ENCODE measurements at regions not wholly inside any gene's neighbourhood (a gene's known extent, or its start where the extent isn't known, plus 50 kb on each side); places are given as distances from the start of the nearest gene placed in this dataset.

DNA sequence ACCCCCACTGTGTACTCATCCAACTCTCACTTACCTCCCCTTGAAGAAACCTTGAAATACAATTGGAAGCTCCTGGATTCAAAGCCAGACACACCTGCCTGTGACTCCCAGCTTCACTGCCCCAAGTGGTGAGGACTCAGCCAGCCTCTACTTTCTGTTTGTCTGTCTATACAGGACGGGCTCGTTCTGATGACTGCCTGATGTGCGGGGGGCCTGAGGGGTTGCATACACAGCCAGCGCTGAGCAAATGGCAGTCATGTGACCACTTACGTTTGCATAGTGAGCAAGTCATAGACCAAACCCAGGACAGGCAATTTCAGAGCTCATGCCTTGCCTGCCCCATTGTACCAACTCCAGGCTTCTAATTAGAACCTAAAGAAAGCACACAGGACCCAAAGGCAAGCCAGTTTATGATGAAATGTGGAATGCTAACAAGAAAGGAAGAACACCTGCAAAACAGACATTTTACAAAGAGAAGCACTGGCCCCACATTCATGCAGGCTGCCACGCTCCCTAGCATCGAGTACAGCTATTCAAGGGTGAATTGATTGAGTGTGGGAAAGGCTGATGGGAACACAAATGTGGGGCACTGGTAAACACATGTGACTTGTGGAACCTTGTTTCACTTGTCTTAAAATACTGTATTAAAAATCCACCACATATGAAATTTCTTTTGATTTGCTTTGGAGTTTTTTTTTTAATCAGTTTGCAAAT, 137.8 kb downstream of the LNPK start:
- Histone ChIP-seq H3K4me1 (ENCODE audit: control insufficient read depth, extremely low read depth, insufficient read depth, low read length) (no peaks in the 10 kb centered on the region), H3K79me2 (ENCODE audit: control insufficient read depth, insufficient read depth, low read length) (no peaks in the 10 kb centered on the region), H3K27ac (ENCODE audit: insufficient read depth, low read depth, low read length) (no peak overlapping the region), H3K4me3 (replicated peaks in 1 of 3; ENCODE audit: insufficient read depth in 1 of 3, low read depth in 1 of 3, low read length in 3 of 3) (no peak overlapping the region), H3K27me3 (ENCODE audit: control insufficient read depth in 2 of 2, insufficient read depth in 2 of 2, low read length in 2 of 2) (no peaks in the 10 kb centered on the region), H3K9me3 (replicated peaks; ENCODE audit: control insufficient read depth, insufficient read depth, low read length) (no peaks in the 10 kb centered on the region), H3K9ac (replicated peaks; ENCODE audit: extremely low read depth, insufficient read depth, low read length) (no peak overlapping the region), H4K20me1 (replicated peaks; ENCODE audit: control insufficient read depth, extremely low read depth, insufficient read depth, low read length) (no peaks in the 10 kb centered on the region), H2AFZ (ENCODE audit: low read depth, low read length) (no peak overlapping the region), H3K9me1 (replicated peaks; ENCODE audit: control insufficient read depth, extremely low read depth, insufficient read depth, low read length) (no peaks in the 10 kb centered on the region), H3K4me2 (ENCODE audit: insufficient read depth, low read length) (no peak overlapping the region), H3K36me3 (ENCODE audit: control insufficient read depth in 2 of 2, extremely low read depth in 1 of 2, insufficient read depth in 2 of 2, low read length in 2 of 2) (no peaks in the 10 kb centered on the region)
- intact Hi-C loops (cut with micrococcal nuclease) (no loop called here), dilution Hi-C loops (cut with MboI; ENCODE audit: extremely low pct_ligation_motif_present, low sequenced_read_pairs) (no loop called here)
- CTCF ChIA-PET: interaction anchor here (0.8 kb wide), 1 partner anchor 9 kb away, joined by 4 read pairs; no protein-coding TSS in a partner anchor
- TF ChIP-seq FOS (IDR thresholded peaks at IDR 0.05; ENCODE audit: borderline replicate concordance, insufficient read depth, low read length) (no peak), JUN (IDR thresholded peaks at IDR 0.05; ENCODE audit: borderline replicate concordance, insufficient read depth, insufficient read length, low read depth) (no peak)
- DNase-seq (ENCODE audit: low read depth, low spot score) (no peak), FAIRE-seq (no peak)
- POLR2A ChIA-PET: no interaction called here
- BruUV-seq (replicated peaks): no TSS peak

DNA sequence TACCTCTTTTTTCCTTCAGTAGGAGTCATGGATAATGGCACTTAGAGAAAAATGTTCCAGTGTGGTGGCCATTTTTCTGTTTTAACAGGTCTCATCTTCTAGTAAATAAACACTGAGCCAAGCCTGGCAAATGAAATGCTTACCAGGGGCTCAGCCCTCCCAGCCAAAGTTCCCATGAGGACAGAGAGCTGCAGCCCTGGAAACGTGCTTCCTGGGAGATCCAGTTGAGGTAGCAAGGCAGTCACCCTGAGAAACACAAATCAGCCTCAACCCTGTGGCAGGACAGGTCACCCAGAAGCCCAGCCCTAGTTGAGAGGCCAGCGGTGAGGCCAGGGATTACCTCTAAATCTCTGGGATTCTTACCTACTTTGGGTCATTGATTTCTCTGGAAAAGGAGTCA, 140.1 kb downstream of the LNPK start:
- TF ChIP-seq GATA2 (IDR thresholded peaks at IDR 0.05; ENCODE audit: insufficient read depth, insufficient read length, low read depth, low read length) (no peak), CTCF (IDR thresholded peaks at IDR 0.05; ENCODE audit: extremely low read depth in 1 of 2, insufficient read depth in 1 of 2, low read depth in 1 of 2, low read length in 2 of 2) (no peak), POLR2AphosphoS5 (IDR thresholded peaks at IDR 0.05; ENCODE audit: insufficient read depth, low read depth, low read length) (no peak), MAX (IDR thresholded peaks at IDR 0.05; ENCODE audit: insufficient read depth, insufficient read length) (no peak), MYC (IDR thresholded peaks at IDR 0.05; ENCODE audit: low read depth, low read length) (no peak)
- FAIRE-seq (no peak), DNase-seq (ENCODE audit: low read depth, low spot score) (no peak)
- H3K27ac ChIP-seq (ENCODE audit: insufficient read depth, low read depth, low read length): no peak overlapping the region
- no peaks in the 10 kb centered on the region for H3K36me3 ChIP-seq (ENCODE audit: control insufficient read depth in 2 of 2, extremely low read depth in 1 of 2, insufficient read depth in 2 of 2, low read length in 2 of 2)
- intact Hi-C loops (cut with micrococcal nuclease): loop anchor here (1.0 kb wide), 1 partner anchor 33 kb away; no protein-coding TSS in a partner anchor
- H3K4me3 ChIP-seq (replicated peaks in 1 of 3; ENCODE audit: insufficient read depth in 1 of 3, low read depth in 1 of 3, low read length in 3 of 3): no peak overlapping the region
- dilution Hi-C loops (cut with MboI; ENCODE audit: extremely low pct_ligation_motif_present, low sequenced_read_pairs): no loop called here
- no peaks in the 10 kb centered on the region for H3K27me3 ChIP-seq (ENCODE audit: control insufficient read depth in 2 of 2, insufficient read depth in 2 of 2, low read length in 2 of 2)
- ChIA-PET POLR2A (no interaction called here), CTCF (no interaction called here)
- no peaks in the 10 kb centered on the region for H4K20me1 ChIP-seq (replicated peaks; ENCODE audit: control insufficient read depth, extremely low read depth, insufficient read depth, low read length)
- H3K4me1 ChIP-seq (ENCODE audit: control insufficient read depth, extremely low read depth, insufficient read depth, low read length): no peaks in the 10 kb centered on the region
- no peak overlapping the region for H3K4me2 ChIP-seq (ENCODE audit: insufficient read depth, low read length)
- H2AFZ ChIP-seq (ENCODE audit: low read depth, low read length): no peak overlapping the region
- no peaks in the 10 kb centered on the region for H3K9me1 ChIP-seq (replicated peaks; ENCODE audit: control insufficient read depth, extremely low read depth, insufficient read depth, low read length)
- no TSS peak for BruUV-seq (replicated peaks)
- H3K9me3 ChIP-seq (replicated peaks; ENCODE audit: control insufficient read depth, insufficient read depth, low read length): no peaks in the 10 kb centered on the region
- no peak overlapping the region for H3K9ac ChIP-seq (replicated peaks; ENCODE audit: extremely low read depth, insufficient read depth, low read length)
- H3K79me2 ChIP-seq (ENCODE audit: control insufficient read depth, insufficient read depth, low read length): no peaks in the 10 kb centered on the region

Measured in endothelial cell of umbilical vein (primary cell).